Stimulated activated effector memory CD8-positive, alpha-beta T cell treated with anti-CD3 and anti-CD28 coated beads, Interleukin-12 subunit alpha, Interleukin-12 subunit beta, amount 100 ng/mL, for 72 hours (primary cell): ENCODE measurements at regions not wholly inside any gene's neighbourhood (a gene's known extent, or its start where the extent isn't known, plus 50 kb on each side); places are given as distances from the start of the nearest gene placed in this dataset.
"Not testable (repeated sequence)": the region's sequence is repeated elsewhere in the genome, so short reads cannot be mapped to it uniquely, and the experiment has no call there.

Experiments used
- ATAC-seq: fragments of 150-1000 bp; cut with Tn5 transposase; 2 replicates; pipeline ENCODE4 v1.10.0; 2021
- DNase-seq, 2 donors: peaks; one replicate each; pipeline ENCODE4 v3.0.0; 2021 to 2022; ENCODE audit warnings: low spot score in 2 of 2
- H3K27ac Mint-ChIP-seq: one replicate; pipeline ENCODE4 v1.8.0; 2022; ENCODE audit warnings: mild to moderate bottlenecking, mixed read lengths
- H3K36me3 Mint-ChIP-seq: one replicate; pipeline ENCODE4 v1.8.0; 2022; ENCODE audit warnings: mild to moderate bottlenecking, mixed read lengths
- H3K4me1 Mint-ChIP-seq: one replicate; pipeline ENCODE4 v1.8.0; 2022; ENCODE audit warnings: mixed read lengths
- H3K4me3 Mint-ChIP-seq: one replicate; pipeline ENCODE4 v1.8.0; 2022; ENCODE audit warnings: mild to moderate bottlenecking, mixed read lengths
- H3K9me3 Mint-ChIP-seq: one replicate; pipeline ENCODE4 v1.8.0; 2022; ENCODE audit warnings: mixed read lengths

DNA sequence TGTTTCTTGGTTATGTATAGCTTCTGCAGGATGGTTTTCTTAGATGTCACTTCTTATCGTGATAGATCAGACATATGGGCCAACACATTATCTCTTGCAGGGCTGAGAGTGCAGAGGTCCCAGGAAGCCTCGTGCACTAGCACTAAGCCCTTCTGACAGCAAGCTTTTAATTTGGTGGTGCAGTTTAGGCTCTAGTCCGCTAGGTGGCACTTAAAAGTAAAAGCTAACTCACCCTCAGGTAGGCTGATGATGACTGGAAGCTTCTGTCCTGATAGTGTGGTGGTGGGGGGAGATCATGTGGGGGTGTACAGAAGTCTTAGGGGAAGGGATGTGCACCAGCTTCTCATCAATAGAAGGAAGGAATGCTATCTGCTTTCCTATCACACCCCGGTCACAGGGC, 142.0 kb downstream of the SPIN4 start:
- not testable (repeated sequence) for H3K9me3 Mint-ChIP-seq, H3K4me1 Mint-ChIP-seq, ATAC-seq, H3K27ac Mint-ChIP-seq, DNase-seq, H3K36me3 Mint-ChIP-seq, H3K4me3 Mint-ChIP-seq

DNA sequence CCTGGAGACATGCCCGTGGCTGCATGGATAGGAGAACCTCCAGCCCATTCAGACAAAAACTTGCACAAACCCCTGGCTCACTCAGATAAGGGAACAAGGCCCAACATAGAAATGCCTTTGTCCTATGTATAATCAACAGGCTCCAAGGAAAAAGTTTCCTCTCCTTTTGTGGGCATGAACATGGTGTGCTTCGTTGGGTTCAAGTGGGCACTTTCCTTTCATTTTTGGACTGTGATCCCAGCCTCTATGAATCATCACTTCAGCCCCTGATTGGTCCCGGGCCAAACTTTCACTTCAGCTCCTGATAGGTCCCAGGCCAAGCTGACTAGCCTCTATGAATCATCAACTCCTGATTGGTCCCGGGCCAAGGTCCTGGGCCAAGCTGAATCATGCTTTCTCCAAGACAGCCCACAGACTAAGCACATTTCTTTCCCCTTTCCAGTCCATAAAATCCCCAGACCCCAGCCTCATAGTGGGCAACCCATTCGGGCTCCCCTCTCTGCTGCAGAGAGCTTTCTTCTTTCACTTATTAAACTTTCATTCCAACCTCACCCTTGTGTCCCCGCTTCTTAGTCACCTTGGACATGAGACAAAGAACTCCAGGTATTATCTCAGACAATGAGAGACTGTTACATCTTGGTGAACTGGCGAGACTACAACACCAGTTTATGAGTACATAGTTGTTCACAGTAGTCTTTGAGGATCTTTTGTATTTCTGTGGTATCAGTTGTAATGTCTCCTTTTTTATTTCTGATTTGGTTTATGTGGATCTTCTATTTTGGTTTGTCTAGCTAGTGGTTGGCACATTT, 146.7 kb downstream of the SPIN4 start:
- DNase-seq, H3K36me3 Mint-ChIP-seq, H3K4me1 Mint-ChIP-seq, H3K9me3 Mint-ChIP-seq, H3K4me3 Mint-ChIP-seq, H3K27ac Mint-ChIP-seq, ATAC-seq: not testable (repeated sequence)

- H3K4me1 Mint-ChIP-seq, DNase-seq, H3K9me3 Mint-ChIP-seq, ATAC-seq, H3K4me3 Mint-ChIP-seq, H3K27ac Mint-ChIP-seq, H3K36me3 Mint-ChIP-seq: not testable (repeated sequence)
Observed at GRCh38 chrX:63201987-63202386, 149.1 kb downstream of the SPIN4 start.

DNA sequence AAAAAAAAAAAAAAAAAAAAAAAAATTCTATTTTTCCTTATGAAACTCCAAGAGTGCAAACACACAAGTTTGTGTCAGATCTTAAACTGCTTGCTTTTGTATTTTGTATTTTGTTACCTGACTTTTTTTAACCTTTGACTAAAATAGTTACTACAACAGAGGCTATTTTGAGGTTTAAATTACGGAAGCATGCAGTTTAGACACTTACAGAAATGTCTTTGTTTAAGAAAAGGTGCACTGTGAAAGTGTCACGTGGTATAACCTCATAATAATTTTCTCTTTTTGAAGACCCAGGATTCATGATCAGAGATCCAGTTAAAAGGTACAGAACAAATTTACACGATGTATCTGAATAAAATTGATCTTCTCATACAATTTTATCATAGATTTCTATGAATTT, 152.4 kb downstream of the SPIN4 start:
- H3K36me3 Mint-ChIP-seq, DNase-seq, H3K27ac Mint-ChIP-seq, H3K9me3 Mint-ChIP-seq, H3K4me1 Mint-ChIP-seq, H3K4me3 Mint-ChIP-seq, ATAC-seq: not testable (repeated sequence)

DNA sequence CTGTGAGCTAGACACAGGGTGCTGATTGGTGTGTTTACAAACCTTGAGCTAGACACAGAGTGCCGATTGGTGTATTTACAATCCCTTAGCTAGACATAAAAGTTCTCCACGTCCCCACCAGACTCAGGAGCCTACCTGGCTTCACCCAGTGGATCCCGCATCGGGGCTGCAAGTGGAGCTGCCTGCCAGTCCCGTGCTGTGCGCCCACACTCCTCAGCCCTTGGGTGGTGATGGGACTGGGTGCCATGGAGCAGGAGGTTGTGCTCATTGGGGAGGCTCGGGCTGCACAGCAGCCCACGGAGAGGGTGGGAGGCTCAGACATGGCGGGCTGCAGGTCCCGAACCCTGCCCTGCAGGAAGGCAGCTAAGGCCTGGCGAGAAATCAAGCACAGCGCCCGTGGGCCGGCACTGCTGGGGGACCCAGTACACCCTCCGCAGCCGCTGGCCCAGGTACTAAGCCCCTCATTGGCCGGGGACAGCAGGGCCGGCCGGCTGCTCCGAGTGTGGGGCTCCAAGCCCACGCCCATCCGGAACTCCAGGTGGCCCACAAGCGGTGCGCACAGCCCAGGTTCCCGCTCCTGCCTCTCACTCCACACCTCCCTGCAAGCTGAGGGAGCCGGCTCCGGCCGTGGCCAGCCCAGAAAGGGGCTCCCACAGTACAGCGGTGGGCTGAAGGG, 158.6 kb downstream of the SPIN4 start:
- not testable (repeated sequence) for H3K36me3 Mint-ChIP-seq, H3K4me3 Mint-ChIP-seq, ATAC-seq, H3K9me3 Mint-ChIP-seq, DNase-seq, H3K4me1 Mint-ChIP-seq, H3K27ac Mint-ChIP-seq

DNA sequence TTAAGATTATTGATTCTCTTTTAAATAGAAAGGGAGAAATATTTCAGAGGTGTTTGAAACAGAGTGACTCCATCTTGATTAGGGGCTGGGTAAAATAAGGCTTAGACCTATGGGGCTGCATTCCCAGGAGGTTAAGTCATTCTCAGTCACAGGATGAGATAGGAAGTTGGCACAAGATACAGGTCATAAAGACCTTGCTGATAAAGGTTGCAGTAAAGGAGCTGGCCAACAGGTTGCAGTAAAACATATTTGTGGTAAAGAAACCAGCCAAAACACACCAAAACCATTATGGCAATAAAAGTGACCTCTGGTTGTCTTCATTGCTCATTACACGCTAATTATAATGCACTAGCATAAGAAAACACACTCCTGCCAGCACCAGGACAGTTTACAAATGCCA, 165.0 kb downstream of the SPIN4 start:
- Mint-ChIP-seq H3K36me3 (no peaks in the 10 kb centered on the region), H3K4me3 (no peak overlapping the region), H3K9me3 (no peaks in the 10 kb centered on the region), H3K4me1 (no peaks in the 10 kb centered on the region), H3K27ac (no peak overlapping the region)
- no peak for ATAC-seq
- DNase-seq: no peak

DNA sequence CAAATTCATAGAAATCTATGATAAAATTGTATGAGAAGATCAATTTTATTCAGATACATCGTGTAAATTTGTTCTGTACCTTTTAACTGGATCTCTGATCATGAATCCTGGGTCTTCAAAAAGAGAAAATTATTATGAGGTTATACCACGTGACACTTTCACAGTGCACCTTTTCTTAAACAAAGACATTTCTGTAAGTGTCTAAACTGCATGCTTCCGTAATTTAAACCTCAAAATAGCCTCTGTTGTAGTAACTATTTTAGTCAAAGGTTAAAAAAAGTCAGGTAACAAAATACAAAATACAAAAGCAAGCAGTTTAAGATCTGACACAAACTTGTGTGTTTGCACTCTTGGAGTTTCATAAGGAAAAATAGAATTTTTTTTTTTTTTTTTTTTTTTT, 171.3 kb downstream of the SPIN4 start:
- H3K36me3 Mint-ChIP-seq, ATAC-seq, DNase-seq, H3K27ac Mint-ChIP-seq, H3K4me1 Mint-ChIP-seq, H3K4me3 Mint-ChIP-seq, H3K9me3 Mint-ChIP-seq: not testable (repeated sequence)

GRCh38 chrX:63176578-63176977, 174.6 kb downstream of the SPIN4 start:
- H3K9me3 Mint-ChIP-seq, H3K4me3 Mint-ChIP-seq, H3K36me3 Mint-ChIP-seq, ATAC-seq, H3K4me1 Mint-ChIP-seq, H3K27ac Mint-ChIP-seq, DNase-seq: not testable (repeated sequence)

- H3K9me3 Mint-ChIP-seq, H3K4me1 Mint-ChIP-seq, H3K36me3 Mint-ChIP-seq, ATAC-seq, H3K4me3 Mint-ChIP-seq, H3K27ac Mint-ChIP-seq, DNase-seq: not testable (repeated sequence)
Observed at GRCh38 chrX:63173841-63174718, 177.1 kb downstream of the SPIN4 start.

DNA sequence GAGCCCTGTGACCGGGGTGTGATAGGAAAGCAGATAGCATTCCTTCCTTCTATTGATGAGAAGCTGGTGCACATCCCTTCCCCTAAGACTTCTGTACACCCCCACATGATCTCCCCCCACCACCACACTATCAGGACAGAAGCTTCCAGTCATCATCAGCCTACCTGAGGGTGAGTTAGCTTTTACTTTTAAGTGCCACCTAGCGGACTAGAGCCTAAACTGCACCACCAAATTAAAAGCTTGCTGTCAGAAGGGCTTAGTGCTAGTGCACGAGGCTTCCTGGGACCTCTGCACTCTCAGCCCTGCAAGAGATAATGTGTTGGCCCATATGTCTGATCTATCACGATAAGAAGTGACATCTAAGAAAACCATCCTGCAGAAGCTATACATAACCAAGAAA, 181.7 kb downstream of the SPIN4 start:
- ATAC-seq, H3K9me3 Mint-ChIP-seq, H3K4me3 Mint-ChIP-seq, H3K4me1 Mint-ChIP-seq, DNase-seq, H3K27ac Mint-ChIP-seq, H3K36me3 Mint-ChIP-seq: not testable (repeated sequence)

GRCh38 chrX:63168949-63169348, 182.2 kb downstream of the SPIN4 start:
- H3K4me3 Mint-ChIP-seq: not testable (repeated sequence)

GRCh38 chrX:63167002-63167401, 184.1 kb downstream of the SPIN4 start:
- H3K27ac Mint-ChIP-seq, ATAC-seq, H3K9me3 Mint-ChIP-seq, H3K36me3 Mint-ChIP-seq, H3K4me3 Mint-ChIP-seq, DNase-seq, H3K4me1 Mint-ChIP-seq: not testable (repeated sequence)

More at GRCh38 chrX:63168949-63169348, 182.2 kb downstream of the SPIN4 start:
- ATAC-seq, H3K27ac Mint-ChIP-seq, H3K4me1 Mint-ChIP-seq, H3K9me3 Mint-ChIP-seq, H3K36me3 Mint-ChIP-seq, DNase-seq: not testable (repeated sequence)

DNA sequence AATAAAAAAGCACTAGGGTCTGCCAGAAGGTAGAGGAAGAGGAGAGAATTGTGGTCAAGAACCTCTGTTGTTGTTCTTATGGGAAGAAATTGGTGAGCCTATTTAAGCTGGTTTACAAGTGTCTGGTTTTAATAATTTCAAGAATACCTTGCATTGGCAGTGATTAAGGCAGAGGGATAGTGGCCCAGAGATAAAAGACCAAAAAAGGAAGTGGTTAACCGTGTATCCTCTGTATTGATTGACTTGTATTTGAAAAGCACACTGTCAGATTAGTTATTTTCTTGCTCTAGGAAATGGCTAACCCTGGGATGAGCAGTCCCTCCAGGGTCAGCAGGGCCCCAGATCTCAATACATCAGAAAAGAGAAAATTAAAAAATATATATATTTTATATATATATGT, 190.1 kb downstream of the SPIN4 start:
- DNase-seq, H3K4me1 Mint-ChIP-seq, H3K4me3 Mint-ChIP-seq, ATAC-seq, H3K36me3 Mint-ChIP-seq, H3K27ac Mint-ChIP-seq, H3K9me3 Mint-ChIP-seq: not testable (repeated sequence)

DNA sequence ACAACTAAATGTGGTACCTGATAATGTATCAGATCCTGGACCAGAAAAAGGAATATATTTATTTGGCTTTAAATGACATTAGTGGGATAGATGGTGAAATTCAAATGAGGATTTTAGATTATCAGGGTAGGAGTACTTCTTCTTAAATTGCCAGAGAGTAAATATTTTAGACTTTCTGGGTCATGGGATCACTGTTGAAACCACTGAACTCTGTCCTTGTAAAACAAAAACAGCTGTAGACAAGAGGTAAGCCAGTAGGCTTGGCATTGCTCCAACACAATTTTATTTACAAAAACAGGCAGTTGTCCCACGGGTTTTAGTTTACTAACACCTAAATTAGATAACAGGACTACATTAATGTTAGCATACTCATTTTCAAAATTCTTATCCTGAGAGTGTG, 190.8 kb downstream of the SPIN4 start:
- H3K4me1 Mint-ChIP-seq, H3K9me3 Mint-ChIP-seq: not testable (repeated sequence)

GRCh38 chrX:63145526-63145925, 205.6 kb downstream of the SPIN4 start:
- not testable (repeated sequence) for ATAC-seq, H3K9me3 Mint-ChIP-seq, H3K4me3 Mint-ChIP-seq, H3K36me3 Mint-ChIP-seq, DNase-seq, H3K27ac Mint-ChIP-seq, H3K4me1 Mint-ChIP-seq

More for the DNA sequence above, 190.8 kb downstream of the SPIN4 start:
- not testable (repeated sequence) for H3K4me3 Mint-ChIP-seq, H3K27ac Mint-ChIP-seq, DNase-seq, H3K36me3 Mint-ChIP-seq, ATAC-seq
